Retinal pigment epithelial cell (primary cell): ENCODE measurements at regions not wholly inside any gene's neighbourhood (a gene's known extent, or its start where the extent isn't known, plus 50 kb on each side); places are given as distances from the start of the nearest gene placed in this dataset.

Source experiments
- DNase-seq: peaks from one replicate; pipeline ENCODE4 v3.0.0-alpha.2; 2010; ENCODE audit warnings: low read depth
- H3K4me3 ChIP-seq: 2 replicates; pipeline ENCODE4 v1.5.1; 2011; ENCODE audit warnings: mild to moderate bottlenecking, low read length, control low read depth, moderate library complexity
- TF ChIP-seq, protein P1 (sequence below): conservative IDR thresholded peaks from 2 replicates; pipeline ENCODE4 v1.5.1; 2011; ENCODE audit warnings: low read depth, low read length, control low read depth, inconsistent platforms

DNA sequence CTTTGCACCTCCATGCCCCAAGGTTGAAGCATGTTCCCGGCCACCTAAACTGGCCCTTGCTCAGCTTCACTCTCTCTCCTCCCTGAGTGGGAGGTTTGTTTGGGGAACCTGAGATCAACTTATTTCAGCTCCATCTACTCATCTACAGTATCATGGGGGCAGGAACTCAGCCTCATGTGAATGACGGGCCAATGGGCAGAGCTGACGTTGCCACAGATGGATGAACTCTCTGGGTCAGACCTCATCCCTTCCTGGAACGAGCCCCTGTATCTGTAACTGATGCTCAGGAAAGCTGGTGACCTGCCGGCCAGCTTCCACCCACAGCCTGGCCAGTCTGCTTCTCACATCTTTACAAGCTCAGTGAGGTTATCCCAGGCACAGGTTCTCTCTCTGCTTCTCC lies 369.6 kb downstream of the IRX2 start:
- no peak for DNase-seq
- H3K4me3 ChIP-seq = no peak overlapping the region
- TF ChIP-seq, protein P1, sequence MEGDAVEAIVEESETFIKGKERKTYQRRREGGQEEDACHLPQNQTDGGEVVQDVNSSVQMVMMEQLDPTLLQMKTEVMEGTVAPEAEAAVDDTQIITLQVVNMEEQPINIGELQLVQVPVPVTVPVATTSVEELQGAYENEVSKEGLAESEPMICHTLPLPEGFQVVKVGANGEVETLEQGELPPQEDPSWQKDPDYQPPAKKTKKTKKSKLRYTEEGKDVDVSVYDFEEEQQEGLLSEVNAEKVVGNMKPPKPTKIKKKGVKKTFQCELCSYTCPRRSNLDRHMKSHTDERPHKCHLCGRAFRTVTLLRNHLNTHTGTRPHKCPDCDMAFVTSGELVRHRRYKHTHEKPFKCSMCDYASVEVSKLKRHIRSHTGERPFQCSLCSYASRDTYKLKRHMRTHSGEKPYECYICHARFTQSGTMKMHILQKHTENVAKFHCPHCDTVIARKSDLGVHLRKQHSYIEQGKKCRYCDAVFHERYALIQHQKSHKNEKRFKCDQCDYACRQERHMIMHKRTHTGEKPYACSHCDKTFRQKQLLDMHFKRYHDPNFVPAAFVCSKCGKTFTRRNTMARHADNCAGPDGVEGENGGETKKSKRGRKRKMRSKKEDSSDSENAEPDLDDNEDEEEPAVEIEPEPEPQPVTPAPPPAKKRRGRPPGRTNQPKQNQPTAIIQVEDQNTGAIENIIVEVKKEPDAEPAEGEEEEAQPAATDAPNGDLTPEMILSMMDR = no peak

DNA sequence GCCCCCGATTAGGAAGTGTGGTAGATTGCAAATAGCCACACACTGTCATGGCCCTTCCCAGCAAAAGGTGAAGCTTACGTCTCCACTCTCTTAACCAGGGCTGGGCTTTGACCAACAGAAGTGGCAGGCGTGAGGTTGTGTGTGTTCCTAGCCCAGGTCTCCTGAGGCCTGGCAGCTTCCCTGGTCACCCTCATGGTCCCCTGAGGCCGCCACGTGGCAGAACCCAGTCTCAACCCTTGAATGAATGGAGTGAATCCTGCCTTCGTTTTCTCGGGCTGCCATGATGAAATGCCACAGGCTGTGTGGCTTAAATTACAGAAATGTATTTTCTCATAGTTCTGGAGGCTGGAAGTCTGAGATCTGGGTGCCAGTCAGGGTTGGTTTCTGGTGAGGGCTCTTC lies 370.4 kb downstream of the IRX2 start:
- no peak overlapping the region for H3K4me3 ChIP-seq
- TF ChIP-seq, protein P1 = no peak
- no peak for DNase-seq

DNA sequence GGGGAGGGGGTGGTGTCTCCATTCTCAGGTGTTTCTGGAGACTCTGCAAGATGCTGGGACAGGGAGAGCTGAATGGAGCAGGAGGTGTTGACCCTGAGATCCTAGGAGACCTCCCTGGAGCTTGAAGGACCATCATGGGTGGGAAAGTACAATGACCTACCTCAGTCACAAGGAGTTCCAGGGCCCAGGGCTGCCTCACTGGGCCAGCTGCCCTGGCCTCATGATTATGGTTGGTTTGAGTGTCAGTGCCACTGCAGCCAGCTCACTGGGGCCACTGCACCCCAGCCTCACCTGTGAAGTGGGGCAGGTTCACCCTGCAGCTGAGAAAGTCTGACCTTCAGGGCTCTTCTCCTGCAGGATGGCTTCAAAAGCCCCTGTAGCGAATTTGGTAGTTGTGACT lies 372.5 kb downstream of the IRX2 start:
- no peak for DNase-seq
- TF ChIP-seq, protein P1 = no peak

DNA sequence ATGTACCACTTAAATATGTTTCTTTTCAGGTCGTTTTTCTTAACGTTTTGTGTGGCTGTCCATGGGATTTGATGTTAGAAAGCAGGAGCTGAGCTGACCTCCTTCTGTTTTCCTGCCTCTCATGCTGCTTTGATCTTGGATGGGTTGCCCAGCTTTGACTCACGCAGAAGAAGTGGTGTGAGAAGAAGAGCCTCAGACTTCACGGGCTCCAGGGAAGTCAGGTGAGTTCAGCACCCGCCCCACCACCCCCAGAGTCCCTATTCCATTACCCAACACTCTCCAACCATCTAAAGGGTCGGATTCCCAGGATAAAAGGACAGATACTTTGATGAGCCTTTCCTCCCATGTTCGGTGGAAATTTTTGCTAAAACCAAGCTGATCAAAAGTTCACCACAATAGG lies 373.4 kb downstream of the IRX2 start:
- no peak overlapping the region for H3K4me3 ChIP-seq
- TF ChIP-seq, protein P1 = no peak
- DNase-seq = no peak

More for the DNA sequence above, 372.5 kb downstream of the IRX2 start:
- H3K4me3 ChIP-seq = no peak overlapping the region

DNA sequence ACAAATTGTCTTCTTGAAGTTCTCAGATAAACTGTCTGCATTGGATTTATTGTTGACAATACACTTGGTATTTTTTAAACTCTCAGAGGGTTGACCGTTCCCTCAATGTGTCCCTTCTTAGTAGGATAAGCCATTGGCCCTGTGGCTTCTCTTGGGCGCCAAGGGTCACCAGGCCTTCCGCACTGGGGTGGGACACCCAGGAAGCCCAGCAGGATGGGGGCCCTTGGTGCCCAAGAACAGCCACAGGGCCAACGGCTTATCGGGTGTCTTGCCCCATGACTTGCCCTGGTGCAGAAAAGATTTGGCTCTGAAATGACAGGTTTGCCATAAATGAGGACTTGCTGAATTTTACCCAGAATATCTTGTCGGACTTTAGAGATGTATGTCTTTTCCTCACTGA lies 375.0 kb downstream of the IRX2 start:
- DNase-seq = no peak
- no peak overlapping the region for H3K4me3 ChIP-seq
- TF ChIP-seq, protein P1 = no peak

DNA sequence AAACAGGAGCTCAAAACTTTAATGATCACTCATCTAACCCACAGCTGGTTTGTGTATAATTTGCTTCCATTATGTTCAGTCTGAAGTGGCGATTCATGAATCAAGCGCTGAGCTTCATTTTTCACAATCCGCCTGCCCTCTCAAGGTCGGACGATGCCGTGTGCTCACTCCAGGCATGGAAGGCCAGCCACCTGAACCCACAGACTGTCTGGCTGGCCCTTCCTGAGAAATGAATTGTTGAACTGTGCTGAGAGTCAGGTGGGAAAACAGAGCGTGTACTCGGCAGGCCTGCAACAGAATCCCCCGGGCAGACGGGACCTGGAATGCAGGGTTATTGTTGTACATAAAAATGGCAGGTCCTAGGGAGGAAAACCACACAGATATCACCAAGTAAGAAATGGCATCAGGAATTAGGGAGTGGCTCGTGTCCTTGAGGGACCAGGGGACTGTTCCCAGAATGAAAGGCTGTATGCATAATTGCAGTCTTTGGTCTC lies 375.7 kb downstream of the IRX2 start:
- DNase-seq = no peak
- no peak overlapping the region for H3K4me3 ChIP-seq
- TF ChIP-seq, protein P1 = no peak

DNA sequence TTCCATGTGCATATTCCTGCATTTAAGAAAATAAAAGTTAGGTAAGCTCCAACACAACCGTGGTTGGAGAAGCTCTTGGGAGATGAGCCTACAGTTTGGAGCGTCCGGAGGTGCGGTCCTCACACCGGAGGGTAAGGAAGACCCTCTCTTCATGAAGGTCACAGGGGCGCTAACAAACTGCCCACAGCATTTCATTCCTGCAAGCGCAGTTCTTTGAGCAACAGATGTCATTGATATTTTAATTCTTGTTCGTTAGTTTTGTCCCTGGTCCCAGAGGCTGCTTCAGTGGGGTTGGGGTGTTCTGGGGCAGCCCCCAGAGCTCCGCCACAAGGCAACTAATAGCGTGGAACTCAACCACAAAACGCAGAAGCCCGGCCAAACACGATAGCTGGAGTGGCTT lies 376.2 kb downstream of the IRX2 start:
- no peak overlapping the region for H3K4me3 ChIP-seq
- DNase-seq = no peak
- TF ChIP-seq, protein P1 = no peak
